ENCODE measurements at regions not wholly inside any gene's neighbourhood (a gene's known extent, or its start where the extent isn't known, plus 50 kb on each side); places are given as distances from the start of the nearest gene placed in this dataset.

- DNase-seq (ENCODE audit: low spot score): no peak
Measured at GRCh38 chr20:17014756-17015366, 212.0 kb upstream of the PCSK2 start.

DNA sequence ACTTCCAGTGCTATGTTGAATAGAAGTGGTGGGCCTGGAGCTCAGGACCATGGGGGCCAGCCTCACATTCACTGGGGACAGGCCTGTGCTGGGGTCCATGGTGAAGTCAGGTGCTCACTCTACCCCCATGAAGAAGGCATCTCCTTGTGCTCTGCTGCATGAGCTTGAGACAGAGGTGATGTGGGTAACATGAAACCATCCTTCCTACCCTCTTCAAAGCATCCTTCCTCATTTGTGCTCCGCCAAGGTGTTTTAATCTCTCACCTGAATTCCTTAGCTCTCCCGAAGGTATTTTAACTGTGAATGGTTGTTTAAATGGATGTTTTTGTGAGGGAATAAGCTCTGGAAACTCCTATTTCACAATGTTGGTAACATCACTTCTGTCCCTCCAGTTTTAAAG lies 209.6 kb upstream of the PCSK2 start:
- DNase-seq (ENCODE audit: low spot score): no peak

DNA sequence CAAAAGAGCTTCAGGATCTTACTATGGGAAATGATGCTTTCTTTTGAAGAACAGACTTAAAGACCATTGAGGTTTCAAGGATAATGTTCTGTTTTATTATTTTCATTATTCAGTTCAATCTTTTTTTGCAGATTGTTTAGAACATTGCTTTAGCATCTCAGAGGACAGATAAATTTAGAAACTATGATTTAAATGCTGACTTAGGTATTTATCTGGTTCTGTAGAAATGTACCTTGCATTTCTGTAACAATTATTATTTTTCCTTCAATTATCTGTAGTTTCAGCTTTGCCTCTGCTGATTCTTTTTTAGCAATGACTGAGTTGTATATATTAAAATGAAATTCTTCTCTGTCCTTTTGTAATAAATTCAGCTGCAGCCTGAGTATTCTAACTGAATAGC lies 205.4 kb upstream of the PCSK2 start:
- no peak for DNase-seq (ENCODE audit: low spot score)

DNA sequence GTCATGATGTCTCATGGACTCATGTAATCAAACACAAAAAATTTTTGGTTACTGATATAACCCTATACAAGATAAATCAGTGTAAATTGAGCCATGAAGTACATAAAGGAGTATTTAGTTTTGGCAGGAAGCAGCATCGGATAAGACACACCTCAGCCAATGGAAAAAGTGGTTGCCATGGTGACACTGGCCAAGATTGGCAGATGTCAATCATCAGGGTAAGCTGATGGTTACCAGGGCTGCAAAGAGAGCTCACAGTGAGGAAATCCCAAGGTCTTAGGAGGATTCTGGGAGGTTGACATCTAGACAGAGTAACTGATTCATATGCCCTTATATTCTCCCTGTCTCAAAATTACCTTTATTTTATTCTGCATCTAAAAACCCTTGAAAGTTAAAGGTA lies 203.8 kb upstream of the PCSK2 start:
- DNase-seq (ENCODE audit: low spot score): no peak

DNA sequence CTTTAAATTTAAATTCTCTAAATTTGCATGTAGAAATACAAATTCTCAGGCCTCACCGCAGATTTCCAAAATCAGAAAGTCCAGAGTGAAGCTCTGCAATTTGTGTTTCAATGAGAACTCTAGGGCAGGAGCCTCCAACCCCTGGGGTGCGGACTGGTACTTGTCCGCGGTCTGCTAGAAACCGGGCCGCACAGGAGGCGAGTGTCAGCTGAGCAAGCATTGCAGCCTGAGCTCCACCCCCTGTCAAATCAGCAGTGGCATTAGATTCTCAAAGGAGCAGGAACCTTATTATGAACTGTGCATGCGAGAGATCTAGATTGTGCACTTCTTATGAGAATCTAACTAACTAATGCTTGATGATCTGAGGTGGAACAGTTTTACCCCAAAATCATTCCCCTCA lies 203.0 kb upstream of the PCSK2 start:
- peak; percentile 14 for DNase-seq (ENCODE audit: low spot score)

DNA sequence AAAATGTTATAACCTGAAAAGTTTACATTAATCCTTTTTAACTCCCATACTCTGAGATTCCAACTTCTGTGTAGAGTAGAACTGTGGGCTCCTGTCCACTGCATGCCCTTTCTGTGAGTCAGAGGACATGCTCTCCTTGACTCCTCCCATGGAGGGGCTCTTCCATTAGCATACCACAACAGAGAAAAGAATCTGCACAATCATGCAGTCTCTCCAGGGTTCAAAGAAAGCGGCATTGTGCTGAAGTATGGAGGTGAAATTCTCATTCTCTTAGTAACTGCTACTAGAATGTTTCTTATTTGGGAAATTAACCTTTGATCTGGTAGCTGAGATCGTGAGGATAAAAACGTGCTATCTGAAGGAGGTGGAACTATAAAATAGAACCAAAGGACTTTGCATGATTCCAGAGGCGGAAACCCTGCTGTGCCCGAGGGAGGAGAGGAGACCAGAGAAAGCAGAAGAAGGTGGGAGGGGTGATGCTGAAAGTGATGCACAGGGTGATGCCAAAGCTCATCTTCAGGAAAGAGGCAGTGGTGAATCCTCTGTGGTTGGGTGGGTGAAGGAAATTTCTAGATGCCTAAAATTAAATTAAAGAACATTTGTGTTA lies 202.2 kb upstream of the PCSK2 start:
- DNase-seq (ENCODE audit: low spot score): peak; percentile 81

GRCh38 chr20:17026346-17026745 lies 200.5 kb upstream of the PCSK2 start:
- no peak for DNase-seq (ENCODE audit: low spot score)

DNA sequence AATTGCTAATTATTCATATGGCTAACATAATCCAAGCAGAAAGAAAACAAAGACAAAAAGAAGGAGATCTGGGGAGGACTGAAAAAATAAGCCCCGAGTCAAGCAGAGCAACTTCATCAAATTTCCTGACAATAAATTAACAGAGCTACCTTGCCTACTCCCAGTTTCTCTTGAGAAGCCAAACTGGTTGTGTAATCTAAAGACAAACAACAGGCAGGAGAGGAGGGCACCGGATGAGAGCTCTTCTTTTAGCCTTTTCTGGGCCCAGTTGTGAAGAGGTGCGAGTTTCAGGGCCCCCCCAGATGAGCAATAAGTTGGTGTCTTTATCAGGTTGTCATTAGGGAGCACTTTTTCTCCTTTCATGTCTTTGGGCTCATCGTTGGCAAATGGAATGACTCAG lies 197.1 kb upstream of the PCSK2 start:
- peak; percentile 8 for DNase-seq (ENCODE audit: low spot score)

DNA sequence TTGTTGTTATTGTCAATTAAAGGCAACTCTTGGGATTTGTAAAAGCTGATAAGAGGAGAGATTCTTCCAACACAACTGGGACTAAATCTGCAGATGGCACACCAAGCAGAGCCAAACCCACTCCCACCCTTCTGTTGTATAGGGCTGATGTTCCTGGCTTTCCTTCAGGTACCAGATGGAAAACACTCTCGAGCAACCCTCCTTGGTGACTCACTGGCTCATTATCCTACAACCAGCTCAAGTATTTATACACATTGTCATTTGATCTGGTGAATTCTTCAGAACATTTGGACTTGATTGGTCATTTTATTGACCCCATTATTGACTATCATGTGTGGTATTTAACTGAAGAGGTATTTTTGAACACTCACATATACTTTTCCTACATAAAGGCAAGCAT lies 190.3 kb upstream of the PCSK2 start:
- DNase-seq (ENCODE audit: low spot score): no peak

DNA sequence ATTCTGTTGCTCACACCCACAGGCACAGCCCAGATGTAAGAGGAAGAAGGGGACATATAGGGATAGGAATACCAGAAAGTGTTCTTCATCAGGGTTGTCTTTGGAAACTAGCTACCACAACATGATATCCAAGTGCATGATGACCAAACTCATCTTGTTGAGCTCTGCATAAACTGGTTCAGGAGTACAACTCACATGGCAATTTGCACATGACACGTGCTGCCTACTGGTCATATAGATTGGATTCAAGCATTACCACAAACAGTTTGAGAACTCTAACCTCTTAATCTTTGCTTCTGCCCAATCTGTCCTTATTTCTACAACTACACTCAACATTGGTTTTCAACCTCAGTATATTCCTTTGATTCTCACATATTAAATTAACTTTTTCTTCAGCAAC lies 184.7 kb upstream of the PCSK2 start:
- DNase-seq (ENCODE audit: low spot score): no peak

GRCh38 chr20:17043323-17043722 lies 183.5 kb upstream of the PCSK2 start:
- no peak for DNase-seq (ENCODE audit: low spot score)

- DNase-seq (ENCODE audit: low spot score): no peak
Measured at GRCh38 chr20:17044891-17045290, 181.9 kb upstream of the PCSK2 start.

DNA sequence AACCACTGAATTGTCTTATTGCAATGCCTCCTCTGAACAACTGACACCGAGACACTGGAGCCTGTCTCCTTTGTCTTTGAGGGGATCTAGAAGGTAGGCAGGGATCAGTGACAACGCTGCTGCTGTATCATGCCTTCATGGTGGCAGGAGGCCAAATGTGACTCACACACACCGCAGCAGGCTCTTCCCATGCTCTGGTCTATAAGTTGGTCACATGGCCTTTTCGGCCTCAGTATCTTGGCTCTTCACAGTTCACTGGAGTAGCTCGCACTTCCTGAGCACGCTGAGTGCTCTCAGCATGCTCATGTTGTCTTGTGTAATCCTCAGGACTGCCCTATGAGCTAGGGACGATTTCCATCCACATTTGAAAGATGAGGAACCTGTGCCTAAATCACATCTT lies 167.4 kb upstream of the PCSK2 start:
- DNase-seq (ENCODE audit: low spot score): peak; percentile 71

GRCh38 chr20:17061715-17062114 lies 165.1 kb upstream of the PCSK2 start:
- DNase-seq (ENCODE audit: low spot score): no peak

- no peak for DNase-seq (ENCODE audit: low spot score)
Measured at GRCh38 chr20:17062712-17063111, 164.1 kb upstream of the PCSK2 start.

DNA sequence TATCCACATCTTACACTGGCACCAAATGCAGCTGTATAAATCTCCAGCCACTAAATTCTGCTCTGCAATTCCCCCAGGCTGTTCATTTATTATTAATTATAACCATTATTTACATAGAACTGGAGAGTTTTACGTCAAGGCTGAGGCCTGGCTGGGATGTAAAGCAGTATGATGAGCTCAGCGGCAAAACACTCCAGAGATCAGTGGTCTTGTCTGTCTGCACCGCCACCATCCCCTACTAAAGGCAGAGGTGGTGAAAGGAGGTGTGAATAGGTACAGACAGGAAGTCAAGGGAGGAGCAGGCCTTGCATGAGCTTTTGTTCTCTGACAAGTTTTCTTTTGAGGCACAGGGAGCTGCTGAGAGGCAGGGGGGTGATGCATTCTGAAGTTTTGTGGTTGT lies 159.9 kb upstream of the PCSK2 start:
- no peak for DNase-seq (ENCODE audit: low spot score)

- DNase-seq (ENCODE audit: low spot score): no peak
Measured at GRCh38 chr20:17068084-17068711, 158.6 kb upstream of the PCSK2 start.

- no peak for DNase-seq (ENCODE audit: low spot score)
Measured at GRCh38 chr20:17077030-17077429, 149.8 kb upstream of the PCSK2 start.

GRCh38 chr20:17083738-17084137 lies 143.1 kb upstream of the PCSK2 start:
- no peak for DNase-seq (ENCODE audit: low spot score)

GRCh38 chr20:17084909-17085308 lies 141.9 kb upstream of the PCSK2 start:
- DNase-seq (ENCODE audit: low spot score): no peak

GRCh38 chr20:17093782-17094181 lies 133.1 kb upstream of the PCSK2 start:
- no peak for DNase-seq (ENCODE audit: low spot score)

DNA sequence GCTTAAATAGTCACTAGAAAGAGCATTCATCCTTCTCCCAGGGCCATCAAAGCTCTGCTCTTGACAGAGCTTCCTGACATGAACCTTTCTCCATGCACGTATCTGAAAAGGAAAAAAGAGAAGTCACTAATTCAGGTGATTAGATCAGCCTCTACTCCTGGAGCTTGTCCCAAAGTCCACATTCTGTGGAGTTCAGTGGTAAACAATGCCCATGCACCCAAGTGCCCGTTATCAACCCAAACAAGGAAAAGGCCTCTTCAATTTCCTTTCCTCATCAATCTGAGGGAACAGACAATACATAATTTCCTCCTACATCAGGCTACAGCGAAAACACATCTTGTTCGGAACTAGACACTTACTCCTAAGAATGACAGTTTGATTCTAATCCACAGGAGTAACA lies 129.2 kb upstream of the PCSK2 start:
- DNase-seq (ENCODE audit: low spot score): no peak

- DNase-seq (ENCODE audit: low spot score): no peak
Measured at GRCh38 chr20:17100506-17100905, 126.3 kb upstream of the PCSK2 start.

DNA sequence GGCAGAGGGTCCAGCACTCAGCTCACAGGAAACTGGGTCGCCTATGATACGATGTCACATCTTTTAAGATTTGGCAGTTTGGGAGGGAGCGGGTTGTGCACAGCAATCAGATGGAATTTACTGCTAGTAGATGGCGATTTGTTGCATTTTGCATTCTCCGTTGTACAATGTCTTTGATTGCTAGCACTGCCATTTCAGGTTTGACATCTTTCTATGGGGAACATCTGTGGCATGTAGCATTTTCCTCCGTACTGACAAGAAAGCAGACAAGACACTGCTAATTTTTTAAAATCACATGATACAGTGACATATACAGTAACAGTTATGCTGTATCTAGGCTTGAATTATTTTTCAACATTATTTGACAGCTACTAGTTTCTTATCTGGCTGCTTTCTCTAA lies 119.7 kb upstream of the PCSK2 start:
- no peak for DNase-seq (ENCODE audit: low spot score)

All from A172 (cell line).